Panc1 (cell line): ENCODE measurements at regions not wholly inside any gene's neighbourhood (a gene's known extent, or its start where the extent isn't known, plus 50 kb on each side); places are given as distances from the start of the nearest gene placed in this dataset.

ENCODE experiments used
- ATAC-seq: fragments of 200-7000 bp; cut with Tn5 transposase; 2 replicates; pipeline ENCODE4 v1.9.1; 2020; ENCODE audit warnings: mild to moderate bottlenecking, moderate library complexity
- BruUV-seq: library from RNA; stranded (reverse); fragments of 400-500 nt; replicated peaks from 2 replicates; lab custom pipeline; 2021; lab: Mats Ljungman, UMichigan
- CTCF ChIA-PET: fragments of 300-600 bp; sonication (Branson Sonifier 250); formaldehyde crosslinking; loops from one replicate; lab custom pipeline; 2022; ENCODE audit warnings: antibody characterized with exemption; lab: Charles Lee
- POLR2A ChIA-PET: fragments of 300-600 bp; sonication (Branson Sonifier 250); formaldehyde crosslinking; loops from one replicate; lab custom pipeline; 2022; ENCODE audit warnings: antibody characterized with exemption; lab: Charles Lee
- DNase-seq: peaks from one replicate; pipeline ENCODE4 v3.0.0-alpha.2; 2010; ENCODE audit warnings: low read depth, low spot score
- H3K27ac ChIP-seq: 2 replicates; pipeline ENCODE4 v1.5.1; 2011; ENCODE audit warnings: mild to moderate bottlenecking, low read length, inconsistent platforms
- H3K27me3 ChIP-seq: fragments of 200-500 bp; sonication (Bioruptor generic); 2 replicates; pipeline ENCODE4 v1.6.0; 2014; ENCODE audit warnings: low read length, inconsistent platforms; ENCODE audit not compliant: control insufficient read depth, insufficient read depth
- H3K36me3 ChIP-seq: fragments of 200-500 bp; sonication (Bioruptor generic); 2 replicates; pipeline ENCODE4 v1.5.1; 2014; ENCODE audit warnings: inconsistent platforms, mild to moderate bottlenecking, low read length, moderate library complexity; ENCODE audit not compliant: control insufficient read depth, insufficient read depth
- H3K4me1 ChIP-seq: 2 replicates; pipeline ENCODE4 v1.5.1; 2011; ENCODE audit warnings: inconsistent platforms, mild to moderate bottlenecking, low read length, moderate library complexity; ENCODE audit not compliant: control insufficient read depth, insufficient read depth
- H3K4me3 ChIP-seq, 2 experiments: 2 replicates each; pipeline ENCODE4 v1.5.1; 2011 to 2012; ENCODE audit warnings: low read depth in 2 of 2, low read length in 2 of 2, mild to moderate bottlenecking in 2 of 2, inconsistent platforms in 1 of 2, moderate library complexity in 1 of 2
- H3K9me3 ChIP-seq: fragments of 200-500 bp; sonication (Bioruptor generic); 2 replicates; pipeline ENCODE4 v1.5.1; 2014; ENCODE audit warnings: low read depth, mild to moderate bottlenecking, inconsistent platforms, low read length, moderate library complexity; ENCODE audit not compliant: control insufficient read depth, insufficient read depth
- POLR2AphosphoS5 ChIP-seq: IDR thresholded peaks from 2 replicates; pipeline ENCODE4 v1.6.1; 2012; ENCODE audit warnings: mild to moderate bottlenecking, low read depth, low read length, moderate library complexity
- SIN3A ChIP-seq: IDR thresholded peaks from 2 replicates; pipeline ENCODE4 v1.6.1; 2012; ENCODE audit warnings: low read depth, mild to moderate bottlenecking, low read length, moderate library complexity, borderline replicate concordance; ENCODE audit not compliant: insufficient read depth
- TCF7L2 ChIP-seq: IDR thresholded peaks from 2 replicates; pipeline ENCODE4 v1.6.1; 2011; ENCODE audit warnings: mild to moderate bottlenecking, low read depth, low read length, inconsistent platforms
- in situ Hi-C: cut with HindIII; loops from 2 replicates; pipeline ENCODE4 v1.10.0; 2016; ENCODE audit warnings: low sequenced_read_pairs, low pct_unique_long_range_greater_than_20kb
- intact Hi-C: fragments of 100-400 bp; cut with micrococcal nuclease; formaldehyde crosslinking; loops from one replicate; pipeline ENCODE4 v1.10.0; 2022; ENCODE audit not compliant: unreplicated experiment
- TF ChIP-seq, protein P1 (sequence below), 2 experiments: IDR thresholded peaks; 2 replicates each; pipeline ENCODE4 v1.6.1; 2011 to 2012; ENCODE audit warnings: low read depth in 2 of 2, control low read depth in 1 of 2, low read length in 1 of 2, mild to moderate bottlenecking in 1 of 2, moderate library complexity in 1 of 2; ENCODE audit not compliant: insufficient read depth in 1 of 2
- TF ChIP-seq, protein P2 (sequence below): fragments of 450-650 bp; IDR thresholded peaks from 2 replicates; pipeline ENCODE4 v1.5.1; 2017; ENCODE audit warnings: mild to moderate bottlenecking

DNA sequence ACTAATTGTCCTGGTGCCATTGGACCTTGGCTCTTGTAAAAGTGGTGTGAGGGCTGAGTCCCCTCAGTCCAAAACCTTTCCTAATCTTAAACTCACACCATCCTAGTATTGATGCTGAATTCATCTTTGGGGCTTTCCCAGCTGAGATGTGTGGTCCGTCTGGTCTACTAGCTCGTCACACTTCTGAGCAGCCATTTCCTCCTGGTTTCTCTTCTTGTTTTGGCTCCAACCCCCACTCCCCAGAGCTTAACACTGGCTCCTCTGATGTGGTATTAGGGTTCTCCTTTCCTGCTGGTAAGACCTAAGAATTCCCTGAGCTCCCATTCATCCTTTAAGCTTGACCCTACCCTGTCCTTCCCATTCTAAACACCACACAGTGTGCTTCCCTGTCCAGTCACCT is 900.6 kb downstream of the VRK1 start:
- POLR2A ChIA-PET = no interaction called here
- no peaks in the 10 kb centered on the region for H3K9me3 ChIP-seq
- no peak overlapping the region for H3K27ac ChIP-seq
- in situ Hi-C loops = no loop called here
- H3K4me1 ChIP-seq = no peaks in the 10 kb centered on the region
- BruUV-seq = no TSS peak
- DNase-seq (no peak), ATAC-seq (no peak)
- TF ChIP-seq, protein P1, sequence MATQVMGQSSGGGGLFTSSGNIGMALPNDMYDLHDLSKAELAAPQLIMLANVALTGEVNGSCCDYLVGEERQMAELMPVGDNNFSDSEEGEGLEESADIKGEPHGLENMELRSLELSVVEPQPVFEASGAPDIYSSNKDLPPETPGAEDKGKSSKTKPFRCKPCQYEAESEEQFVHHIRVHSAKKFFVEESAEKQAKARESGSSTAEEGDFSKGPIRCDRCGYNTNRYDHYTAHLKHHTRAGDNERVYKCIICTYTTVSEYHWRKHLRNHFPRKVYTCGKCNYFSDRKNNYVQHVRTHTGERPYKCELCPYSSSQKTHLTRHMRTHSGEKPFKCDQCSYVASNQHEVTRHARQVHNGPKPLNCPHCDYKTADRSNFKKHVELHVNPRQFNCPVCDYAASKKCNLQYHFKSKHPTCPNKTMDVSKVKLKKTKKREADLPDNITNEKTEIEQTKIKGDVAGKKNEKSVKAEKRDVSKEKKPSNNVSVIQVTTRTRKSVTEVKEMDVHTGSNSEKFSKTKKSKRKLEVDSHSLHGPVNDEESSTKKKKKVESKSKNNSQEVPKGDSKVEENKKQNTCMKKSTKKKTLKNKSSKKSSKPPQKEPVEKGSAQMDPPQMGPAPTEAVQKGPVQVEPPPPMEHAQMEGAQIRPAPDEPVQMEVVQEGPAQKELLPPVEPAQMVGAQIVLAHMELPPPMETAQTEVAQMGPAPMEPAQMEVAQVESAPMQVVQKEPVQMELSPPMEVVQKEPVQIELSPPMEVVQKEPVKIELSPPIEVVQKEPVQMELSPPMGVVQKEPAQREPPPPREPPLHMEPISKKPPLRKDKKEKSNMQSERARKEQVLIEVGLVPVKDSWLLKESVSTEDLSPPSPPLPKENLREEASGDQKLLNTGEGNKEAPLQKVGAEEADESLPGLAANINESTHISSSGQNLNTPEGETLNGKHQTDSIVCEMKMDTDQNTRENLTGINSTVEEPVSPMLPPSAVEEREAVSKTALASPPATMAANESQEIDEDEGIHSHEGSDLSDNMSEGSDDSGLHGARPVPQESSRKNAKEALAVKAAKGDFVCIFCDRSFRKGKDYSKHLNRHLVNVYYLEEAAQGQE (IDR thresholded peaks at IDR 0.05; ENCODE audit: insufficient read depth in 1 of 2, low read depth in 2 of 2, low read length in 1 of 2) = no peak
- no peak for TF ChIP-seq POLR2AphosphoS5
- no peak for TF ChIP-seq TCF7L2
- TF ChIP-seq, protein P2, sequence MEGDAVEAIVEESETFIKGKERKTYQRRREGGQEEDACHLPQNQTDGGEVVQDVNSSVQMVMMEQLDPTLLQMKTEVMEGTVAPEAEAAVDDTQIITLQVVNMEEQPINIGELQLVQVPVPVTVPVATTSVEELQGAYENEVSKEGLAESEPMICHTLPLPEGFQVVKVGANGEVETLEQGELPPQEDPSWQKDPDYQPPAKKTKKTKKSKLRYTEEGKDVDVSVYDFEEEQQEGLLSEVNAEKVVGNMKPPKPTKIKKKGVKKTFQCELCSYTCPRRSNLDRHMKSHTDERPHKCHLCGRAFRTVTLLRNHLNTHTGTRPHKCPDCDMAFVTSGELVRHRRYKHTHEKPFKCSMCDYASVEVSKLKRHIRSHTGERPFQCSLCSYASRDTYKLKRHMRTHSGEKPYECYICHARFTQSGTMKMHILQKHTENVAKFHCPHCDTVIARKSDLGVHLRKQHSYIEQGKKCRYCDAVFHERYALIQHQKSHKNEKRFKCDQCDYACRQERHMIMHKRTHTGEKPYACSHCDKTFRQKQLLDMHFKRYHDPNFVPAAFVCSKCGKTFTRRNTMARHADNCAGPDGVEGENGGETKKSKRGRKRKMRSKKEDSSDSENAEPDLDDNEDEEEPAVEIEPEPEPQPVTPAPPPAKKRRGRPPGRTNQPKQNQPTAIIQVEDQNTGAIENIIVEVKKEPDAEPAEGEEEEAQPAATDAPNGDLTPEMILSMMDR = no peak
- no peak for TF ChIP-seq SIN3A
- no peak overlapping the region for H3K4me3 ChIP-seq
- CTCF ChIA-PET = no interaction called here
- no peaks in the 10 kb centered on the region for H3K27me3 ChIP-seq
- intact Hi-C loops = no loop called here
- H3K36me3 ChIP-seq = no peaks in the 10 kb centered on the region

DNA sequence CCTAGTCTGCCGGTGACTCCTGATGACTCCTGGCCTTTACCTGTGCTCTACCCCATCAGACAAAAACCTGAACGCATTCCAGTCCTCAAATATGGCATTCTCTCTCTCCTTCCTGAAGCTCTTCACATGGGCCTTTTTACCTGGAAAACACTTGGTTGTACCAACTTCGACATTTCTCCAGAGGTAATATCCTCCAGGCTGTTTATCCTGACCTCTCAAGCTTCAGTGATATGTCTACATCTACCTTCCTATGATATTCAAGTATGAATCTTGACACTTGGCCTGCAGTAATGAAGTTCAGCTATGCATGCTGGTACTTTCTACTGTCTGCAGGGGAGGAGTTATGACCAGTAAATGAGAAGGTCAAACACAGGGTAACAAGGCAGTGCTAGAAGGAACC is 901.8 kb downstream of the VRK1 start:
- H3K4me1 ChIP-seq = no peaks in the 10 kb centered on the region
- H3K27me3 ChIP-seq = no peaks in the 10 kb centered on the region
- no peak overlapping the region for H3K4me3 ChIP-seq
- no TSS peak for BruUV-seq
- in situ Hi-C loops = no loop called here
- H3K36me3 ChIP-seq = no peaks in the 10 kb centered on the region
- intact Hi-C loops = no loop called here
- TF ChIP-seq, protein P1 (IDR thresholded peaks at IDR 0.05; ENCODE audit: insufficient read depth in 1 of 2, low read depth in 2 of 2, low read length in 1 of 2) = no peak
- TF ChIP-seq, protein P2 = no peak
- ChIA-PET CTCF (no interaction called here), POLR2A (no interaction called here)
- no peak overlapping the region for H3K27ac ChIP-seq
- no peak for ATAC-seq
- H3K9me3 ChIP-seq = no peaks in the 10 kb centered on the region
- no peak for DNase-seq
